ENCODE measurements at regions not wholly inside any gene's neighbourhood (a gene's known extent, or its start where the extent isn't known, plus 50 kb on each side); places are given as distances from the start of the nearest gene placed in this dataset.

- DNase-seq = no peak
- no peak overlapping the region for H3K27ac ChIP-seq
- H3K27me3 ChIP-seq = no peaks in the 10 kb centered on the region
- H3K4me3 ChIP-seq = no peak overlapping the region
- no peaks in the 10 kb centered on the region for H3K9me3 ChIP-seq
- H3K4me1 ChIP-seq = no peaks in the 10 kb centered on the region
- no peaks in the 10 kb centered on the region for H3K36me3 ChIP-seq
- TF ChIP-seq CTCF (IDR thresholded peaks at IDR 0.05) (no peak), POLR2A (IDR thresholded peaks at IDR 0.05) (no peak)
These were observed 181.9 kb upstream of the BDNF start for GRCh38 chr11:27882066-27882697.

DNA sequence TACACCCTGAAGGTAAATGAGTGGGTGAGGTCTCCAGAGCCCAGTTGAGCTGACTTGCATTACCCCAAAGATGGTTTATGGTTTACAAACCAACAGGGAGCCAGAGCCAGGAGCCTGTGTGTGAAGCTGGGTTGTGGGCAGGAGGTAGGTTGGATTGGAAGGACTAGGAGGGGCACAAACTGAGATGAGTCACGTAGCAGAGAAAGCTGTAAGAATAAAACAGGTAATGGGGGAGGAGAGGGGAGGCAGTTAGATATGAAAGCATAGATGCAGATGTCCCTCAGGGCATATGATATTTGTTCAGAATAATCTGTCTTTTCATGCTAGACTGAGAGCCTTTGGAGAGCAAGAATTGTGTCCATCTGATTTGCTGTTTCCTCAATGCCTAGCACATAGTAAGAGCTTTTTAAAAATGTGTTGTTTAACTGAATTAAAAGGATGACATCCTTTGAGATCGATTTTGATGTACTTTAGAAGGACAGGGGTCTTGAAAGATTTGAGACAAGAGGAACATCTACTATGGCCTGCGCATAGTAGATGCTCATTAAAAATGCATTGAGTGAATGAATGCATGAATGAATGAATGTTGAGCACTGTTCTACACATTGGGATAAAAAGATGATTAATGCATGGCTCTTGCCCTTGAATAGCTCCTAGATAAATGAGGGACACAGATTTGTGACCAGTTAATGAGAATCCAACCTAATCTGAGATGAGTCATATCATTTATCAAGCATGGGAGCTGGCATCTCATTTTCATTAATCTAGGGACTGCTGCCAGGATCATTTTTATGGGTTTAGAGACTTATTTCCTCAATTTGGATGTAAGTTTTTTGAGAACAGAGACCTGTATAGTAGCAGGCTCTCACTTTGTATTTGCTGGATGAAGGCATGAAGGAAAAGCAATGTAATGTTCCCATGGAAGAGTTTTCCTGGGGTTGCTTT lies 175.8 kb upstream of the BDNF start:
- no peak overlapping the region for H3K27ac ChIP-seq
- no peaks in the 10 kb centered on the region for H3K4me1 ChIP-seq
- no peak overlapping the region for H3K4me3 ChIP-seq
- TF ChIP-seq POLR2A (IDR thresholded peaks at IDR 0.05) (no peak), CTCF (IDR thresholded peaks at IDR 0.05) (no peak)
- no peaks in the 10 kb centered on the region for H3K36me3 ChIP-seq
- H3K9me3 ChIP-seq = no peaks in the 10 kb centered on the region
- no peak for DNase-seq
- no peaks in the 10 kb centered on the region for H3K27me3 ChIP-seq

GRCh38 chr11:27874998-27875830 lies 175.0 kb upstream of the BDNF start:
- no peak for DNase-seq
- no peaks in the 10 kb centered on the region for H3K36me3 ChIP-seq
- TF ChIP-seq POLR2A (IDR thresholded peaks at IDR 0.05) = no peak
- no peak for TF ChIP-seq CTCF (IDR thresholded peaks at IDR 0.05)
- no peaks in the 10 kb centered on the region for H3K9me3 ChIP-seq
- H3K27me3 ChIP-seq = no peaks in the 10 kb centered on the region
- no peak overlapping the region for H3K27ac ChIP-seq
- no peaks in the 10 kb centered on the region for H3K4me1 ChIP-seq
- H3K4me3 ChIP-seq = no peak overlapping the region

- TF ChIP-seq POLR2A (IDR thresholded peaks at IDR 0.05) (no peak), CTCF (IDR thresholded peaks at IDR 0.05) (no peak)
- H3K4me1 ChIP-seq = no peaks in the 10 kb centered on the region
- H3K9me3 ChIP-seq = no peaks in the 10 kb centered on the region
- H3K27me3 ChIP-seq = no peaks in the 10 kb centered on the region
- no peak overlapping the region for H3K4me3 ChIP-seq
- no peaks in the 10 kb centered on the region for H3K36me3 ChIP-seq
- no peak for DNase-seq
- H3K27ac ChIP-seq = no peak overlapping the region
These were observed 173.4 kb upstream of the BDNF start for GRCh38 chr11:27873664-27874063.

GRCh38 chr11:27871056-27871455 lies 170.8 kb upstream of the BDNF start:
- H3K36me3 ChIP-seq = no peaks in the 10 kb centered on the region
- DNase-seq = no peak
- no peak overlapping the region for H3K27ac ChIP-seq
- no peaks in the 10 kb centered on the region for H3K9me3 ChIP-seq
- no peaks in the 10 kb centered on the region for H3K27me3 ChIP-seq
- TF ChIP-seq POLR2A (IDR thresholded peaks at IDR 0.05) (no peak), CTCF (IDR thresholded peaks at IDR 0.05) (no peak)
- no peak overlapping the region for H3K4me3 ChIP-seq
- no peaks in the 10 kb centered on the region for H3K4me1 ChIP-seq

All from Peyer's patch (tissue), 4 donors.